SHP77 (cell line): ENCODE measurements at regions not wholly inside any gene's neighbourhood (a gene's known extent, or its start where the extent isn't known, plus 50 kb on each side); places are given as distances from the start of the nearest gene placed in this dataset.

ENCODE experiments used
- DNase-seq, 2 experiments: peaks; one replicate each; lab custom pipeline; 2025; lab: John Stamatoyannopoulos, UW

GRCh38 chr16:86800894-86801293 lies 222.5 kb downstream of the FOXL1 start:
- DNase-seq = no peak

DNA sequence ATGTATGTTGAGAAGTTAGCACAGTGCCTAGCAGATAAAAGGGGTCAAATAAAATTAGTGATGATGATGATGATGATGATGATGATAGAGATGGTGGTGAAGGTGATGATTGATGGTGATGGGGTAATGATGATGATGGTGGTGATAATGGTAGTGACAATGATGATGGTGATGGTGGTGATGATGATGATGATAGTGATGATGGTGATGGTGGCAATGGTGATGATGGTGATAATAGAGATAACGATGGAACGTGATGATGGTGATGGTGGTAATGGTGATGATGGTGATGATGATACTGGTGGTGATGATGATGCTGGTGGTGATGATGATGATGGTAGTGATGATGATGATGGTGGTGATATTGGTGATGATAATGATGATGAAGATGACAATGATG lies 223.7 kb downstream of the FOXL1 start:
- DNase-seq = no peak

- DNase-seq = no peak
Measured at GRCh38 chr16:86805188-86805587, 226.8 kb downstream of the FOXL1 start.

DNA sequence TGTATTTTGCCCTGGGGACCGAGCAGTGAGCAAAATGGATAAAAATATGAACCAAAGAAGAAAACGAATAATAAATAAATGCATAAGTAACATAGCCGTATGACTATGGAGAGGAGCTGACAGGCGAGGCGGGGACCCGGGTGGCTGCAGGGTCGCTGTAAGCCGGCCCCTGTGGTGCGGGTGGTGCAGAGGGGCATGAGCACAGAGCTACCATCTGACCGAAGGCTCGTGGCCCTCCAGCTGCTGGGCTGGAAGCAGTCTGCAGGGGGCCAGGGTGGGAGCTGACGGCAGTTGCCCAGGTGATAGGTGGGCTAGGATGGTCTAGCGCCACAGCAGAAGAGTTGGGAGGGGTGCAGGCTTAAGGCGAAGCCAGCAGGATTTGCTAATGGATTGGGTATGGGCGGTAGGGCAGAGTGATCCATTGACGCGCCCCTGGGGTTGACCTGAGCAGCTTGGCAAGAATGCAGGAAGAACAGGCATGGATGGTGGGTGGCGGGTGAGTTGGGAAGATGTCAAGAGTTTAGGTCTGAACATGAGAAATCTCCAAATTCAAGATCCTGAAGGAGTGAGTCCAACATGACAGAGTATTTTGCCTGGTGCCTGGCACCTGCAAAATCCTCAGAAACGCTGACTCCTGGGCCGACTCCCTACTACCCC lies 228.0 kb downstream of the FOXL1 start:
- DNase-seq = no peak

- no peak for DNase-seq
Measured at GRCh38 chr16:86806838-86807351, 228.5 kb downstream of the FOXL1 start.

DNA sequence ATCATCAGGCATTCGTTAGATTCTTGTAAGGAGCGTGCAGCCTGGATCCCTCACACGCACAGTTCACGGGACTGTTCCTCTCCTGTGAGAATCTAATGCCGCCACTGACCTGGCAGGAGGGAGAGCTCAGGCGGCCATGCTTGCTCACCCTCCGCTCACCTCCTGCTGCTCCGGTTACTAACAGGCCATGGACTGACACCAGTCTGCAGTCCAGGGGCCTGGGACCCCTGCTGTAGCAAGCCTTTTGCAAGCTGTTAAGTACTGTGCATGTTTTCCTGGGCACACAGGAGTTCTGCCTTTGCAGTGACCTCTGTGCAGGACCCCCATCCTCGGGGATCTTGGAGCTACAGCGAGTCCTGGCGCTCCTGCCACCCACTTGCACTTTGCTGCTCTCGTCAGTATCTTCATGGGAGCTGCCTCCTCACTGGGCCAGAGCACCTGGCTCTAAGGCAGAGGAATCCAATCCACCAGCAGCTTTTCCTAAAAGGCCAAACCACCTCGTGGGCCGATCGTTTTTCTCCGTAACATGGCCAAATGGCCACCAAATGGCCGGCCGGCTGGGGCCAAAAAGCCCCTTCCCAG lies 230.6 kb downstream of the FOXL1 start:
- DNase-seq = no peak

DNA sequence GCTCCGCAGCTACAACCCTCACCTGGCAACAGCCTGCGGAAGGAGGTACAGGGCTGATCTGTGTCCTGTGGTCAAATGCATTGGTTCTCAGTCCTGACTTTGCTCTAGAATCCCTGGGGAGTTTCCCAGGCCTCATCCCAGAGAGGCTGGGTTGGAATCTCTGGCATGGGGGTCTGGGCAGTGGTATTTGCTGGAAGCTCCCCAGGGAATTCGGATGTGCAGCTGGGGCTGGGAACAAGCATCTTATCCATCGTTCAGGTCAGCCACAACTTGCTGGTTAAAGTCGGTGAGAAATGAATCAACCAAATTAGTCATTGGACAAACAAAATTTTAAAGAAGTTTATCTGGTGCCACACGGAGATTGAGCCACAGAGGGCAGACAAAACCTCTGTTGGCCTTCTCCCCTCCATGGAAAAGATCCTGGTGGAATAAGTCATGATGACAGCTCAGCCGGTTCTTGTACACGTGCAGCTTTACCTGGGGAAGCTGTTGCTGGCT lies 231.2 kb downstream of the FOXL1 start:
- DNase-seq = no peak

DNA sequence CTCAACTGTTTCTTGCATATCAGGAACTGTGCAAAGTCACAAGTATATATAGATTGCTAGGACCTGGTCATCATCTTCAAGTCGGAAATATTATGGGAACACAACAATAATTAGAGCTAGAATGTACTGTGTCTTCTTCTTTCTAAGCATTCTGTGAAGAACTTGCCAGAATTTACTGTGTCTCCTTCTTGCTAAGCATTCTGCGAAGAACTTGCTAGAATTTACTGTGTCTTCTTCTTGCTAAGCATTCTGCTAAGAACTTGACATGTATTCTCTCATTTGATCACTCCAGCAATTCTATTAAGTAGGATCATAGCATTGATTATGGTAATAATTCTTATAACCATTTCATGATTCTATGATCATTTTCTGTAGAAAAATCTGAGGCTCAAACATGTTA lies 231.7 kb downstream of the FOXL1 start:
- no peak for DNase-seq

GRCh38 chr16:86812363-86812970 lies 234.1 kb downstream of the FOXL1 start:
- no peak for DNase-seq

DNA sequence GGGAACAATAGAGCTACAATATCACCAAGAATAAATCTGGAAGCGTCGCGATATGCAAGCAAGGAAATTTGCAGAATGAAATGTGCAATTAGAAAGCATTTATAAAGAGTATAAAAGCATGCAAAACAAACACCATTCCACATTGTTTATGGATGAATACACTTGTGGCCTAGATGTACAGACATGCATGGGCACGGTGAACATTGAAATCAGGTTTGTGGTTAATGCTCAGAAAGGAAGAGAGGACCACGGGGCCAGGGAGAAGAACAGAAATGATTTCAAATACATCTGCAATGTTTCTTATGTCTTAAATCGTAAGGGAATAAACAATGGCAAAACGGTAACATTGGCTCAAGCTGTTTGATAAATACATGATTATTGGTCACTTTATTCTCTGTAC lies 235.9 kb downstream of the FOXL1 start:
- DNase-seq = no peak

GRCh38 chr16:86816930-86817625 lies 238.7 kb downstream of the FOXL1 start:
- DNase-seq = no peak

DNA sequence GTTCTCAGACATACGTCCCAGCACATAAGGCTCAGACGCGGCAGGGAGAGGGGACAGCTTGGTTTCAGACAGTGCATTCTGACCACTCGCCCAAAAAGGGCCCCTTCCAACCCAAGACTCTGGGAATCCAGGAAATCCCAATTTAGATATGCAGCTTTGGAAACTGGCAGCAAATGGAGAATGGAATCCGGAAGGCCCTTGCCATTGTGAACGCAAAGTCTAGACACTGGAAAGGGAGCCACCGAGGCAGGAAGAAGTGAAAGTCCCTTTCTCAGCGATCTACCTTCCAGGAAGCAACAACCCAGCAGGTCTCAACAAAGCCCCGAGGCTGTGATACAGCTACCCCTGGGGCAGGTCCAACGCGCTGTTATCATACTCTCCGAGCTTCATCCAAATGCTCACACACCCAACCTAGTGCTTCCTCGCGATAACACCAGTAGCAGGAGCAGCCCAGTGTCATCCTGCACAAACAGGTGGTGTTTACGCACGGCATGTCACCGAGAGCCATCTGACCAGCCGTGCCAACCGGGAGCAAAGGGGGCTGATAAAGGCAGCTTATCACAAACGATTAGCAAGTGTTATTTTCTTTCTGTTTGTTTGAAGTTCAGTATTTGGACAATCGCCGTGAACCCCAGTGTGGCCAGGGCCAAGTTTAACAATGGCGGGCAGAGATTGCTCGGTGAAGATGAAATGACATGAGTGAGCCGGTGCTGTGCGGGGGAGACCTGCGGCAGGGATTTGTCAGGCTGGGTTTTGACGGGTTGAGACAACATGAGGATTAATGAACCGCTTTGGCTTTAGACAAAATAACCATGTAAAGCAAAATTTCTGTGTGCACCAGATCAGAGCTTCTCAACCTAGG lies 240.6 kb downstream of the FOXL1 start:
- DNase-seq = no peak

DNA sequence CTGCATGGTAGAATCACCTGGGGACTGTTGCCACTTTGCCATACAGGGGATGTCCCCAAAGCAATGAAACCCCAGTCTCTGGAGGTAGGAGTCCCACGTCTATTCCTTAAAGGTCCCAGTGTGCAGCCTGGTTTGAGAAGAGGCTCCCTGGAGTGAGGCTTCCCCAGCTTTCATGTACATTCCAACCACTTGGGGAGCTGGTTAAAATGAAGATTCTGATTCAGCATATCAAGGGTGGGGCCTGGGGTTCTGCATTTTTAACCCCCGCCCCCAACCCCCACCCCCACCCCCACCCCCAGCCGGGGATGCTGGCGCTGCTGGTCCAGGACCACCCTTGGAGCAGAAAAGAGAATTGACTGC lies 241.2 kb downstream of the FOXL1 start:
- DNase-seq = no peak

DNA sequence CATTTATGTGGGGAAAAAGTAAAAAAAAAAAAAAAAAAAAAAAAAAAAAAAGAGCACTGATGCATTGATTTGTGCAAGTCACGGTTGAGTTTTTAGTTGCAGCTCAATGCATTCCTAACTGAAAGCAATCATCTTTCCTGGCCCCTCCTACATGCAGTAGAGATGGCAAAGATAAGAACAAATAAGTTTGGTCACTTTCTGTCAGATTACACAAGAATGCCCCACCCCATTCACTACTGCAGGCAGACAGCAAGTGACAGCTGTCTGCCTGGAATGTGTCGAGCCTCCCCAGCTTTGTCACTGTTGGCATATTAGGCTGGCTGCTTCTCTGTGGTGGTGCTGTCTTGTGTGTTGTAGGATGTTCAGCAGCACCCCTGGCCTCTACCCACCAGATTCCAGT lies 243.5 kb downstream of the FOXL1 start:
- DNase-seq = no peak

- no peak for DNase-seq
Measured at GRCh38 chr16:86823125-86823524, 244.8 kb downstream of the FOXL1 start.

DNA sequence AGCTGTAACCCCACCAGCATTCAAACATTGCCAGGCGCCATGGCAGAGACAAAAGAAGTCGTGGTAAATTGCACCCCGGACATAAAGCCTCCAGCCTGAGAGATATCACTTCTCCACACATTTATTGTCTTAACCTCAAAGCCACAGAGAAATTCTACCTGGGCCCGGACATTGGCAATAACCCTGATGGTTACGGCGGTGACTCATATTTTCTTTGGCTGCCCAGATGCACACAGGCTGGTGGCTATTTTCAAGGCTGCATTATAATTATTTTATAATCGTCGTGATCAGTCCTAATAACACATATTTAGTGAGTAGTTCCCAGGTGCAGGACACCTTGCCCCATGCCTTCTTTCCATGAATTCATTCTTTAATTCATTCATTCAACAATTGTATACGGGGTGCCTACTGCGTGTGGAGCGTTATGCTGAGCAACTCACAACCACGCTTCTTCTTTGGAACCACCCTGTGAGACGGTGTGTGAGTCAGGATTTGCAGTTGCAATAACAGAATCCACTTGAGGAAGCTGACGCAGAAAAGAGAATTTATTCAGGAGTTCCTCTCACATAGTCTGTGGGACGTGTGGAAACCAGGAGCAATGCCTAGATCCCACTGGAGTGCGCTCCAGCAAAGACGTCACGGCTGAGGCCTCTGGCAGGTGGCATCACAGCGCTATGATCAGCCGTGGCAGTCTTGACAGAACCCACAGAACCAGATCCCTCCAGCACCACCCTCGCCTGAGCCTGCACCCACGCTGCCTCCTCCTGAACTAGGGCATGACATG lies 245.7 kb downstream of the FOXL1 start:
- no peak for DNase-seq

- no peak for DNase-seq
Measured at GRCh38 chr16:86824751-86825296, 246.5 kb downstream of the FOXL1 start.

GRCh38 chr16:86825631-86826030 lies 247.3 kb downstream of the FOXL1 start:
- no peak for DNase-seq

- DNase-seq = no peak
Measured at GRCh38 chr16:86826941-86827340, 248.6 kb downstream of the FOXL1 start.

DNA sequence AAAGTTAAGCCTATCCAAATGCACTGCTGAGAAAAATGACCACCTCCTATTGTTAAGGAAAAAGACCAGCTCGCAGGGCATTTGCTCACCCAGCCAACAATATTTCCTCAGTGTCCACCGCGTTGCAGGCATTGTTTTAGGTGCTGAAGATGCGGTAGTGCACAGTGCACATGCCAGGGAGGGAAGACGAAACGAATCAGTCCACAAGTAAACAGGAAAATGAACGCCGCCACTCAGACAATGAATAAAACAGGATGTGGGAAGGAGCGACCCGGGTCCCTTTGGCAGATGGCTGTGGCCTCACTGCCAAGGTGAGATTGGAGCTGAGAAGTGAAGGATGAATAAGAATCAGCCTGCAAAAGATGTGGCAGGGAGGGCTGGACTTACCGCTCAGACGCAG lies 249.2 kb downstream of the FOXL1 start:
- no peak for DNase-seq

DNA sequence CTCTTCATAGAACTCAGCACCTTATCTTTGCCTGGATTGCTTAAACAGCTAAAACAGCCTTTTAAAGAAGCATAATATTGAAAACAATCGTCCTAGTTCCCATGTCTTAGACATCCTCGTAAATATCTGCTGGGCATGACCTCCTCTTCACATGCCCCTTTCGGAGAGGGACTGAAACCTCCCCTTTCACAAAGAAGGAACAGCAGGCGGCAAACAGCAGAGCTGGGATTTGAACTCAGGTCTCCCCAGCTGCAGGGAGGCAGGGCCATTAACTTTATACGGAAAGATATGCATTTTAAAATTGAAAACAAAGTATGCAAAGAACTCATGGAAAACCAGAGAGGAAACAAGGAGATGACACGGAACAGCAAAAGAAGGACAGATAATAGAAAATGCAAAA lies 249.9 kb downstream of the FOXL1 start:
- no peak for DNase-seq
